NCI-H2081 (cell line): ENCODE measurements at regions not wholly inside any gene's neighbourhood (a gene's known extent, or its start where the extent isn't known, plus 50 kb on each side); places are given as distances from the start of the nearest gene placed in this dataset.

Source experiments
- DNase-seq, 2 experiments: peaks; one replicate each; lab custom pipeline; 2025; lab: John Stamatoyannopoulos, UW

GRCh38 chr2:58866040-58866439, 624.9 kb upstream of the FANCL start:
- DNase-seq: peak; percentile 54 to 84

GRCh38 chr2:58865436-58865835, 624.3 kb upstream of the FANCL start:
- DNase-seq: no peak

- DNase-seq: no peak
Observed at GRCh38 chr2:58862244-58862643, 621.1 kb upstream of the FANCL start.

- DNase-seq: no peak
Observed at GRCh38 chr2:58860586-58860985, 619.5 kb upstream of the FANCL start.

- DNase-seq: no peak
Observed at GRCh38 chr2:58856100-58856499, 615.0 kb upstream of the FANCL start.

GRCh38 chr2:58853420-58853819, 612.3 kb upstream of the FANCL start:
- DNase-seq: peak in 1 of 2 experiments; percentile 49

- DNase-seq: no peak
Observed at GRCh38 chr2:58852905-58853304, 611.8 kb upstream of the FANCL start.

GRCh38 chr2:58852243-58852642, 611.1 kb upstream of the FANCL start:
- DNase-seq: no peak

- peak in 1 of 2 experiments; percentile 7 for DNase-seq
Observed at GRCh38 chr2:58851598-58851997, 610.5 kb upstream of the FANCL start.

- DNase-seq: peak; percentile 17 to 54
Observed at GRCh38 chr2:58845011-58845410, 603.9 kb upstream of the FANCL start.

GRCh38 chr2:58842501-58843155, 601.5 kb upstream of the FANCL start:
- no peak for DNase-seq

- DNase-seq: no peak
Observed at GRCh38 chr2:58834404-58834803, 593.3 kb upstream of the FANCL start.

- no peak for DNase-seq
Observed at GRCh38 chr2:58826795-58827194, 585.7 kb upstream of the FANCL start.

- DNase-seq: no peak
Observed at GRCh38 chr2:58812771-58813344, 571.7 kb upstream of the FANCL start.

- DNase-seq: no peak
Observed at GRCh38 chr2:58805126-58805525, 564.0 kb upstream of the FANCL start.

GRCh38 chr2:58803192-58803591, 562.1 kb upstream of the FANCL start:
- DNase-seq: no peak

- no peak for DNase-seq
Observed at GRCh38 chr2:58800881-58801280, 559.8 kb upstream of the FANCL start.

- DNase-seq: no peak
Observed at GRCh38 chr2:58798676-58799208, 557.6 kb upstream of the FANCL start.

GRCh38 chr2:58796239-58796910, 555.2 kb upstream of the FANCL start:
- DNase-seq: no peak

- DNase-seq: no peak
Observed at GRCh38 chr2:58794916-58795315, 553.8 kb upstream of the FANCL start.

GRCh38 chr2:58794103-58794502, 553.0 kb upstream of the FANCL start:
- no peak for DNase-seq

GRCh38 chr2:58788402-58788801, 547.3 kb upstream of the FANCL start:
- no peak for DNase-seq

GRCh38 chr2:58770846-58771245, 529.7 kb upstream of the FANCL start:
- DNase-seq: no peak
